GM19099 (cell line): ENCODE measurements at regions not wholly inside any gene's neighbourhood (a gene's known extent, or its start where the extent isn't known, plus 50 kb on each side); places are given as distances from the start of the nearest gene placed in this dataset.

Source experiments
- POLR2A ChIP-seq: IDR thresholded peaks from 3 replicates; pipeline ENCODE4 v1.6.1; 2011; ENCODE audit warnings: low read depth; ENCODE audit not compliant: insufficient read length; ENCODE audit errors: extremely low read depth

DNA sequence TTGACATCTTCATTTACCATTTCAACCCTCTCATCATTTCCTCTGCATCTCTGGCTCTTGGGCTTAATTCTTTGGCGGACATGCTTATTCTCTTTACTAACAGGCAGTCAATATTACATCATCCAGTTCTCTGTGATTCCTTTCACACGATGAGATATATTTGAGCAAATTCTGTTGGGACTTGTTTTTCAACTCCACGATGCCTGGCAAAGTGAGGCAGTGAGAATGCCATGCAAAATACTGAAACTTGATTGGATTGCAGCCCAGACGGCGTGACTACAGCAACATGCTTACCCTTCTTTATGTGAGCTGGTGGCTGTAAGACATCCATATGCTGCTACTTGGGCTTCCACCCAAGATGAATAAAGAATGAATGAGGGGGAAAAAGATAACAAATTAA is 101.7 kb upstream of the SPACA1 start:
- no peak for TF ChIP-seq POLR2A

DNA sequence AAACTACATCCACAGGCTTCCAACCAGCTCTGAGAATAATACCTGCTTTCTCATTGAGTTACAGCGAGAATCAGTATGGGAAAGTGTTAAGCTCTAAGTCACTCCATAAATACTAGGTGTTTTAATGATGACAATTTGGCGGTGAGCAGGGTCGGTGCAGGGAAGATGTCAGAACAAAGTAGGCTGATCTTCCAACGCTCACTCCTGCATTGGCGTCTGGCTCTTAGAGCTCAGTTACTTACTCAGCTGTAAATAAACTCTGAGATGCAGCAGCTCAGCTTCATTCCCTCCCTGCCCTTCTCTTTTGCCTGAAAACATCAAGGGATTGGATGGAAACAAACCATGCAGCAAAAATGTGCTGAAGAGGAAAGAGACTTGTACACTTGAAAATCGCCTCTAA is 102.5 kb upstream of the SPACA1 start:
- no peak for TF ChIP-seq POLR2A

DNA sequence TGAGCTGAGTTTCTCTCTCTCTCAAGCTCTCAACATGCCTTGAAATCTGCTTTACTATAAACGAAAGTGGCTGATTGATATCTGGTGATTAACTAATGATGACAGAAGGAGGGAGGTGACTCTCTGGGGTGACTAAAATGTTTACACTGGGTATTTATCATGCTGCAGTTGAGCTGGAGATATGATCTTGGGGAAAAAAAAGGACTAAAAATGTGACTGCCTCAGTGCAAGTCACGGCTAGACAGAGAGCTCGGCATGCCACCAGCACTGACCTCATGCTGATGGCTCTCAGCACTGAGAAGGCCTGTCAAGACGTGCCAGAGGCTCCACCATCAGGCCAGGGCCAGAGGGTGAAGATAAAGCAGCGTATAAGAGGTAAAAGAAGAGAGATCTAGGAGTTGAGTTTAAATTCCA is 103.1 kb upstream of the SPACA1 start:
- no peak for TF ChIP-seq POLR2A

DNA sequence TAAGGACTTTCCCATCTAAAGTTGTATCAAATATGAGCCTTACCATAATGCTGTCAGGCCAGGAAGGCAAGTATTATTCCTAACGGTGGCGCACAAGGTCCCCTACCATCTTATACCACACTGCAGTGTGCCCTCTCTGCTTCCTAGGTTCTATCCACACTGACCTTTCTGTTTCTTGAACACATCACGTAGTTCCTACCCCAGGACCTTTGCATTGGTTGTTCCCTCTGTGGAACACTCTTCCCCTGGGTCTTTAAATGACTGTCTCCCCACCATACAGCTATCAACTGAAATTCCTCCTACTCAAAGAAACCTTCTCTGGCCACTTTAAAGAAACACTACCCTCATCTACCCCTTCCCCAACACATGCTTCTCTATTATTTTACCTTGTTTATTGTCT is 104.5 kb upstream of the SPACA1 start:
- TF ChIP-seq POLR2A, result no peak

DNA sequence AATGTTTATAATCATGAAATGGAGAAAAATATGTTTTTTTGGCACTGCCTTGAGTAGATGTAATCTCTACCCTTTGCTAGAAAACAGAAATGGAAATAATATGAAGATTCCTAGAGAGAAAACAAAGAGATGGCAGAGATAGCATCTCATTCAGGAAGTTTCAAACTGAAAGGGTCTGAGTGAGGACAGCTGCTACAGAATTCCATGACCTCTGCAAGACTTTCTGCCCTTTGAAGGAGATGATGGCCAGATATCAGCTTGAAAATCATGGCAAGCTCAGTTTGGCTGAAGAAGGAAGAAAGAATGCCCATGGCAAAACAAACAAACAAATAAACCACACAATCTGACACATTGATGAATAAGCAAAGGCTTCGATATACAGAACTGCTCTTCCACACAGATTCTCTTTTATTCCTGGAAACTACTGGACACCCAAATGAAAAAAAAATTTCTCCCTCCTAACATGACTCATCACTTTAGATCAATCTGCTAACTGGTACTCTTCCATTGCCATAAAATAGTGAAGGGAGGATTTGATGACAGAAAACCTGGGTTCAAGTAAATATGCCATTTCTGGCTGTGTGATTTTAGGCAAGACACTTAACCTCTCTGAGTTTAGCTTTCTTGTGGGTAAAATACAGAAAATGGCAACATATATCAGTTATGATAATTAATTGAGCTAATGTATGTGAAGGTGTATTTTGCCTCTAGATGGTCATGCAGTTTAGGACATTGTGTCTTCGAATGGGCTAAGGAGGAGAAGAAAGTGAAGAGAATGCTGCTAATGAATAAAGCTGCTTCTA is 105.9 kb upstream of the SPACA1 start:
- no peak for TF ChIP-seq POLR2A

DNA sequence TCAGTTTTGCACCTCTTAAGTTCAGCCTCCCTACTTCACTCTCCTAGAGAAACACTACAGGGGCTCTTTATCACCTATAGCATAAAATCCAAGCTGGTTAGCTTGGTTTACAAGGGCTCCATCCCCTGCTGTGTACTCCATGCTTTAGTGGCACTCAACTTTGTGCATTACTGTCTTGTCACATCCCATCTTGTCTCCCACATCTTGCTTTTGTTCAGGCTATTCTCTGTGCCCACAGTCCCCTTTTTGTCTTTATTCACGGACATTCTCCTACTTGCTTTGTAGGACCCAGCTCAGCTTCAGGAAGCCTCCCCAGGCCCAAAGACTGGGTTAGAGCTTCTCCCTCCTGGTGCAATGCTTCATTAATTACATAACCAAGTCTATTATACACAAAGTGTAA is 107.9 kb upstream of the SPACA1 start:
- TF ChIP-seq POLR2A, result no peak

DNA sequence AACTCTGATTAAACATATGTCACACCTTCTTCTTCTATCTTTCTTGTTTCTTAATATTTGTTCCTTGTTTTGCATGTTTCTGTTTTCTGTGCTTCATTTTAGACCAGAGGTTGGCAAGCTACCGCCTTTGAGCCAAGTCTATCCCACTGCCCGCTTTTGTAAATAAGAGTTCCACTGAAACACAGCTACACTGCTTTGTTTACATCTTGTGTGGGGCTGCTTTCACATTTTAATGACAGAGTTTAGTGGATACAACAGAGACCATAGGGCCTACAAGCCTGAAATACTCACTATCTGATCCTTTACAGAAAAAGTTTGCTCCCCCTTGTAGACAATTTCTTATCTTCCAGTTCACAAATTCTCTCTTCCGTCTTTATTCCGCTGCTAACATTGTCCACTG is 109.4 kb upstream of the SPACA1 start:
- no peak for TF ChIP-seq POLR2A

DNA sequence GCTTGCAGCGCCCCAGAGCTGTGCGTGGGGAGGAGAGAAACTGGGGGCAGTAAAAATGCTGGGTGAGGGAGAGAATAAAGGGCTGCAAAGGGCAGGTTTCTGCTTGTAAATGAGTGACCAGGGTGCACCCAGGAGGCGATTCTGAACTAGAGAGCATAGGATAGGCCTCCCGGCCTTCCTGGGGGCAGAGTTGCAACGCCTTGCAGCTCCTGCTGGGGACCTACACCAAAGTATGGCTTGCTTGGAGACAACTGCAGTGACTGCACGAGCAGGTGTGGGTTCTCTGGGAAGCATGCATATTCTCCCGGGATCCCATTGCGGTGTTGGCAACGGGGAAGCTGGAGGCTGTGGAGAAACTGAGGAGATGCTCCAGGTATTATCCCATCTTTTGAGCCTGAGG is 111.6 kb upstream of the SPACA1 start:
- no peak for TF ChIP-seq POLR2A

DNA sequence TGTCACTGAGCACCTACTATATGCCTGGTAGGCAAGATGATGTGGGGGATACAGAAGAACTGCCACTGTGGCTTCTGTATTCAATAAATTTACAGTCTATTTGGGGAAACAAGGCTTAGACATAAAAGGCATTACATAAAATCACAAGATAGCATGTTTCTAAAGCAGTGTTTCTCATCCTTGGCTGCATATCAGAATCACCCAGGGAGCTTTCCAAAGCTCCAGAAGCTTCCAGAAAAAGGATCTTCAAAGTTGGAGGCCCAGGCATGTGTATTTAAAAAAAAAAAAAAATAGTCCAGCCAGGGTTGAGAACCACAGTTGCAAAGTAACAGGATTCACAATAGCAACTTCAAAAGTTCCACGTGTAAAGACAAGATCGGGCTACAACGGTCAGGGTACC is 112.4 kb upstream of the SPACA1 start:
- no peak for TF ChIP-seq POLR2A

DNA sequence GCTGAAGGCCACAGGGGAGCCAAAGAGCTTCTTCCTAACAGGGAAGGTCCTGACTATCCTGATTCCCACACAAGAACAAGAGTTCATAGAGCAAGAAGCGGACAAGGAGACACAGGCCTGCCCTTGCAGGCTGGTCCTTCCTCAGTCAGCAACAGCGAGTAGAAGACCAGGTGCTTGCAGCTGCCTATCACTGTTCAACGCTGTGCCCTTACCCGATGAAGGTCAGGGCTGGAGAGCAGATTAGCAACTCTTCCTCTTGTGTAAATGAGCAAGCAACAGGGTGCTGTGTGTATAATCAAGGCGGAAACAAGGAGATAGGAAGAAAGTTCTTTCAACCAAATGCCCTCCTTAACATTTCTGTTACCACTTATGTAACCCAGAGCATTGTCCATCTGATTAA is 115.3 kb upstream of the SPACA1 start:
- TF ChIP-seq POLR2A, result no peak

DNA sequence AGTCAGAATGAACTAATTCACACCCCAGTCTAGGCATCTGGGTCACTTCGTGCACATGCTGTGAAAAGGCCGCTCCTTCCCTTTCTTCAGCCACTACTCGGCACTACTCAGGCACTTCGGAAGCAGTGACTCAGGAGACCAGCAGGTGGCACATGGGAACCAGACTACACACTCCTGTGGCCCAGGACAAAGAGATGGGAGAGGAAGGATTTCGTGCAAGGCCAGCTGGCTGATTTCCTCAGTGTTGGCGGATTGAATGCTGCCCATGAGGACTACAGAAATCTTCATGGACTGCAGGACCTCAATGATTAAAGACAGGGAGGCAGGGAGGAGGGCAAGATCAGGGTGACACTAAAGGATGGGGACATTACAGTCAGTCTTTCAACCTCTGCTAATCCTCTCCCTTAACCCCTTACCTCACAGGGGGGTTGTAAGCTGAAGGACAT is 117.8 kb upstream of the SPACA1 start:
- no peak for TF ChIP-seq POLR2A

DNA sequence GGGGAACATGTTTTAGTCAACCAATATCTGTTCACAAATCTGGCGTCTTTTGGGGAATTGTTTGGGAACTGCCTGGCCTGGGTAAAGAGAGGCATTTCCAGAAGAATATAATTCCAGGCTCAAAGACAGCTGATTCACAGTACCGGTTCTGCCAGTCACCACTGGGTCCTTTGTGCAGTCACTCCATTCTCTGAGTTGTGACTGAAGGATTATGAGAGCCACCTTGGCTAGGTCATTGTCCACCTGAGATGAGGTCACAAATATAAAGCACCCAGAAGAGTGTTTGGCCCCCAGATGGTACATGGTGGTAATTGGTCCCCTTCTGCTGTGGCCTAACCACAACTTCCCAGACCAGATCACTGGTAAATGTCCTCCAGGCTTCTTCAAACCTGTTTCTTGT is 121.0 kb upstream of the SPACA1 start:
- TF ChIP-seq POLR2A, result no peak

DNA sequence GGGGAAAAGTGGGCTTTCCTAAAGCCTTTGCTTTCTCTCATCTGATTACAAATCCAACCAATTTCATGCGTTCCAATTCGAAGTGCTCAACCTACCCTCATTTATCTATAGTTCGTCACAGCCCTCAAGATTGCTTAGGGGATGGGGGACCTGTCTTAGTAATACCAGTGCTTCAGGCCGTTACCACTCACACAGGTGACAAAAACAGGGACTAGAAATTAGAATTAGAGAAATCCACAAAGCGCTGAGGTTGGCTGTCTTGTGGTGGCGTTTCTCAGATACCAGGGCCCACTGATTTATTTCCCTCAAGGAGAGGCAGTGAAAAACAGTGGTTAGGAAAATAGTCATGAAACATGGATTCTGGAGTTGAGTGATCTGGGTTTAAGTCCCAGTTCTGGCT is 121.6 kb upstream of the SPACA1 start:
- TF ChIP-seq POLR2A, result no peak

DNA sequence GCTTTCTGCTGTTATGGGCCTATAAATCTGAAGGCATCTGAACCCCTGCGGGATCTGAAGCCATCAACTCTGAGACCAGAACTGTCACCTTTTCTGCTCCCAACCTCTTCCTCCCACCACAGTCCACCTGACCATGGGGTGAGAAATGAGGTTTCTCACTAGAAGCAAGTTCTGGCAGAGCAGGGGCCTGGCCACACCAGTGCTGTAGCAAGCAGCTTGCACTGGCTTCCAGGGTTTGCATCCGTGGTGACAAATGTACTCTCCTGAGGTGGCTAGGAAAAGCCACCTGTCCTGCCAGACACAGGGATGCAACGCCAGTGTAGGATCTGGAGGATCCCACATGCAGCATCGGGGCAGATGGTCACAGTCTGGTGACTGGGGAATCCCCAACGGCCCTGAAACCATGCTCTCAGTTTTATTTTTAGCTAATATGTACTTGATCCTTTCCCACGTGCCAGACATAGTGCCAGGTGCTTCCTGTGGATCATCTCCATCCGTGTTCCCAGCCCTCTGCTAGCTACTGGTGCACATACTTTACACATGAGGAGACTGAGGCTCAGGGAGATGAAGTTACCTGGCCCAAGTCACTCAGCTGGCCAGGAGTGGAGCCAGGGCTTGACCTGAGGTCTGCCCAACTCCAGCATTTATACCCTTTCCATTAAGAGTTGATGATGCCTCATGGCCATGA is 122.1 kb upstream of the SPACA1 start:
- peak; percentile 38 for TF ChIP-seq POLR2A

DNA sequence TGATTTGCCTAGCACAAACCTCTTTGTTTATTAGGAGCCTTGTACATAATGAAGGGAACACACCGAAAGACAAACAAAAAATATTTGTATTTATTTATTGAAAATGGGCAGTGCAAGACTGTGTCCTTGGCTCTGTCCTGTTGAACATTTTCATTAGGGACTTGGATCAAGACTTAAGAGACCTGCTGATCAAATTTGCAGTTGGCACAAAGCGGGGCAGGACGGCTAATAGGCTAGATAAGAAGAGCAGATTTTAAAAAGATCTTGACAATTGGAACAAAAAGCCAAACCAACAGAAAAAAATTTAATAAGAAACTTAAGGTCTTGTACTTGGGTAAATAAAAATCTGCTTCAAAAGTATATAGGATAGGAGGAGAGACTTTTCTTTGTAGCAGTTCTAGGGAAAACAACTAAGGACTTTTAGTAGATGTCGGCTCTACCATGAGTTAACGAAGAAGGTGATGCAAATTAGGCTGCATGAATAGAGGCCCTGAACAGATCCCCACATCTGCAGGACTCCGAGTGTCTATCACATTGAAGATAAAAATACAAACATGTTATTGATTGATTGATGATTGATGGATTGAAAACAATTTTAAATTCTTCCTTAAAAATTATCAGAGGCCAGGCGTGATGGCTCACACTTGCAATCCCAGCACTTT is 124.1 kb upstream of the SPACA1 start:
- no peak for TF ChIP-seq POLR2A

DNA sequence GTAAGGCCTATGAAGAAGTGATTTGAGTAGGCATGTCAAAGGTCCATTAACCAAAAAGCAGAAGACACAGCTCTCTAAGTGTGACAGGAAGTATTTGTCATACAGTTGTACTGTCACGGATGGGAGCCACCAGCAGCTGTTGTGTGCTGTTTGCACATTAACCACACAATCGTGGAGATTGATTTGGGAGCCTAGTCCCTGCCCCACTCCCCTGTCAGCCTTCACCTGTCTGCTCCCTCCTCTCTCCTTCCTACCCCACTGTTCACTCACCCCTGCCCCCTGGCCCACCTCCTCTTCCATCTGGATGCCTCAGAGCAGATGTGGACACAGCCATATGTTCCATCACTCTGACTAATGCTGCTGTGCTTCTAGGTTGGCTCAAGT is 124.7 kb upstream of the SPACA1 start:
- no peak for TF ChIP-seq POLR2A

DNA sequence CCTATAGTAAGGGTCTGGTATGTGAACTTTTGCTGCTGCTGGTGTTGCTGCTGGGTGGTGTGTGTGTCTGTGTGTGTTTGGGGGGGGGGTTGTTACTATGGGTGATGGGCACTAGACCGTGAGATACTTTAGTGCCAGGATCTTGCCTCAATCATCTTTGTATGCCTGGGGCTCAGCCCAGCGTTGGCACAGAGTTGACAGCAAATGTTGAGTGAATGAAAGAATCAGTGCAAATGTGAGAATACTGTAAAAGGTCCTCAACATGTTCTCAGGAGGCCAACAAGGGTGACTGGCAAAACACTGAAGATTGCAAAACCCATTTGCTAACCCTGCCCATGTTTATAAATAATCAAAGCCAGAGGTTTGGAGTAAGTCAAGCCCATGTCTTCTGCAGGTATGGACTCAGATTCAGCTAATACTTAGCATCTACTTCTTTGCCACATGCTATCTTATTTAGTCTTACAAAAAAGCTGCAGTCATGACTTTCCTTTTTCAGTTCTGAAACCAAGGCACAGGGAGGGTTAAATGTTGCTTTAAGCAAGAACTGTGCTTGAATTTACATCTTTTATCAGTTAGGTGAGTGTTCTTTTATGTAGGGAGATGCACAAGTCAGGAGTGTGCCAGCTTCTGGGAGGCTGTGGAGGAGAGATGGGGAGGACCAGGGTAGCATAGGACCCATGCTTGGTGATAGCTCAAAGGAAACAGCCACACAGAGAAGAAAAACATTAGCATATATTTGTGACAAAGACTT is 125.3 kb upstream of the SPACA1 start:
- peak; percentile 22 for TF ChIP-seq POLR2A
